Testis (tissue), 2 donors: ENCODE measurements at regions not wholly inside any gene's neighbourhood (a gene's known extent, or its start where the extent isn't known, plus 50 kb on each side); places are given as distances from the start of the nearest gene placed in this dataset.

ENCODE experiments used
- POLR2A ChIP-seq: fragments of 450-650 bp; IDR thresholded peaks from one replicate; pipeline ENCODE4 v1.6.1; 2017; ENCODE audit warnings: antibody characterized with exemption, mild to moderate bottlenecking, moderate library complexity
- TF ChIP-seq, protein P1 (sequence below), 3 experiments: fragments of 450-650 bp in 2 of 3; fragments of 200-600 bp in 1 of 3; sonication (generic) in 1 of 3; IDR thresholded peaks; one replicate each; pipeline ENCODE4 v1.5.1; 2016 to 2019; ENCODE audit warnings: antibody characterized with exemption in 3 of 3, mild to moderate bottlenecking in 2 of 3, moderate library complexity in 1 of 3

DNA sequence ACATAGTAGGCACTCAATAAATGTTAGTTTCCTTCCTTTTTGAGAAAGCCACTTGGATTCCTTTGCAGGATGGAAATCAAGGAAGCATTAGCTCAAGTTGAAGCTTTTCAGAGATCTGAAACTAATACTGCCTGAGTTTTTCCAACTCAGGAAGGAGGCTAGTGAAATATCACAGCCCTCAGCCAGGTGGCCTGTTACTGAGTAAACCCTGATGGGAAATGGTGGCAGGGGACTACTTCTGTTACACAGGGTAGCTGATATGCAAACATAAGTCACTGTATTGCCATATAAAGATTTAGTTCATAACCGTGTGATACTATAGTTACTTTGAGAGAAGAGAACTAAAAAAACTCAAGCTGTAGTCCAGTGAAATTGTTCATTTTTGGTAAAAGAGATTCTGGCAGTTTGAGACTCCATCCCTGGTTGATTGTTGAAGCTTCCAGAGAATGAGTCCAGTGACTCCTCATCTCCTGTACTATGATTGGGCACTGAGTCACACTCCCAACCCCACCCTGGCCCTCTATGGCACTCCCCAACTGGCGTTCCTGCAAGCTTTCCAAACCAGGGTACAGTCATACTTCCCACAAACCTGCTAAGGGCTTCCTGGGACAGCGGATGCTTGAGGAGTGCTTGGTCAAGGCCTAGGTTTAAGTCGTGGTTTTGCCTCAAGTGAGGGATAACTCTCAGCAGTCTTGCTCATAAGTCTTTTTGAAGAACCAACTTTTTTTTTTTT lies 81.8 kb downstream of the MID1IP1 start:
- no peak for TF ChIP-seq POLR2A
- TF ChIP-seq, protein P1, sequence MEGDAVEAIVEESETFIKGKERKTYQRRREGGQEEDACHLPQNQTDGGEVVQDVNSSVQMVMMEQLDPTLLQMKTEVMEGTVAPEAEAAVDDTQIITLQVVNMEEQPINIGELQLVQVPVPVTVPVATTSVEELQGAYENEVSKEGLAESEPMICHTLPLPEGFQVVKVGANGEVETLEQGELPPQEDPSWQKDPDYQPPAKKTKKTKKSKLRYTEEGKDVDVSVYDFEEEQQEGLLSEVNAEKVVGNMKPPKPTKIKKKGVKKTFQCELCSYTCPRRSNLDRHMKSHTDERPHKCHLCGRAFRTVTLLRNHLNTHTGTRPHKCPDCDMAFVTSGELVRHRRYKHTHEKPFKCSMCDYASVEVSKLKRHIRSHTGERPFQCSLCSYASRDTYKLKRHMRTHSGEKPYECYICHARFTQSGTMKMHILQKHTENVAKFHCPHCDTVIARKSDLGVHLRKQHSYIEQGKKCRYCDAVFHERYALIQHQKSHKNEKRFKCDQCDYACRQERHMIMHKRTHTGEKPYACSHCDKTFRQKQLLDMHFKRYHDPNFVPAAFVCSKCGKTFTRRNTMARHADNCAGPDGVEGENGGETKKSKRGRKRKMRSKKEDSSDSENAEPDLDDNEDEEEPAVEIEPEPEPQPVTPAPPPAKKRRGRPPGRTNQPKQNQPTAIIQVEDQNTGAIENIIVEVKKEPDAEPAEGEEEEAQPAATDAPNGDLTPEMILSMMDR (IDR thresholded peaks at IDR 0.05): no peak
